GM23338 (cell line): ENCODE measurements at regions not wholly inside any gene's neighbourhood (a gene's known extent, or its start where the extent isn't known, plus 50 kb on each side); places are given as distances from the start of the nearest gene placed in this dataset.

ENCODE experiments used
- ATAC-seq: fragments of 200-7000 bp; cut with Tn5 transposase; 3 replicates; pipeline ENCODE4 v1.9.1; 2020
- DNase-seq: peaks from one replicate; pipeline ENCODE4 v3.0.0-alpha.2; 2015; ENCODE audit warnings: low spot score
- H2AFZ ChIP-seq: fragments of 200-600 bp; sonication (generic); 2 replicates; pipeline ENCODE4 v1.8.0; 2016; ENCODE audit warnings: antibody characterized with exemption, mild to moderate bottlenecking, moderate library complexity
- H3F3A ChIP-seq: fragments of 200-600 bp; sonication (generic); replicated peaks from 2 replicates; pipeline ENCODE4 v1.8.0; 2017; ENCODE audit warnings: antibody characterized with exemption, mixed run types, low read depth
- H3K27ac ChIP-seq: fragments of 200-600 bp; sonication (generic); 2 replicates; pipeline ENCODE4 v1.6.1; 2016; ENCODE audit warnings: low read depth
- H3K27me3 ChIP-seq: fragments of 200-600 bp; sonication (generic); 2 replicates; pipeline ENCODE4 v1.8.0; 2016; ENCODE audit warnings: mild to moderate bottlenecking, mixed run types, moderate library complexity; ENCODE audit not compliant: insufficient read depth
- H3K36me3 ChIP-seq: fragments of 200-600 bp; sonication (generic); 2 replicates; pipeline ENCODE4 v1.8.0; 2016; ENCODE audit warnings: mild to moderate bottlenecking; ENCODE audit not compliant: insufficient read depth
- H3K4me1 ChIP-seq: fragments of 200-600 bp; sonication (generic); 2 replicates; pipeline ENCODE4 v1.8.0; 2016; ENCODE audit warnings: mild to moderate bottlenecking, moderate library complexity; ENCODE audit not compliant: insufficient read depth
- H3K4me2 ChIP-seq: fragments of 200-600 bp; sonication (generic); 2 replicates; pipeline ENCODE4 v1.7.1; 2017; ENCODE audit warnings: mixed run types
- H3K4me3 ChIP-seq: fragments of 200-600 bp; sonication (generic); 2 replicates; pipeline ENCODE4 v1.6.1; 2016; ENCODE audit warnings: mixed run types
- H3K79me2 ChIP-seq: fragments of 200-600 bp; sonication (generic); replicated peaks from 2 replicates; pipeline ENCODE4 v1.8.0; 2017; ENCODE audit warnings: mild to moderate bottlenecking; ENCODE audit not compliant: insufficient read depth
- H3K9me2 ChIP-seq: fragments of 200-600 bp; sonication (generic); 2 replicates; pipeline ENCODE4 v1.8.0; 2017; ENCODE audit not compliant: insufficient read depth
- H4K20me1 ChIP-seq: fragments of 200-600 bp; sonication (generic); replicated peaks from 2 replicates; pipeline ENCODE4 v1.8.0; 2017; ENCODE audit warnings: mild to moderate bottlenecking; ENCODE audit not compliant: insufficient read depth
- H3K27ac Mint-ChIP-seq: 2 replicates; pipeline ENCODE4 v1.8.0; 2020; ENCODE audit warnings: inconsistent platforms, mild to moderate bottlenecking, moderate library complexity, mixed read lengths
- H3K27me3 Mint-ChIP-seq: 3 replicates; pipeline ENCODE4 v1.8.0; 2022; ENCODE audit warnings: low read depth, mild to moderate bottlenecking, moderate library complexity, mixed read lengths, inconsistent platforms; ENCODE audit not compliant: insufficient read depth, poor library complexity
- H3K36me3 Mint-ChIP-seq: 3 replicates; pipeline ENCODE4 v1.8.0; 2021; ENCODE audit warnings: low read depth, mild to moderate bottlenecking, inconsistent platforms, moderate library complexity, mixed read lengths
- H3K4me1 Mint-ChIP-seq: 3 replicates; pipeline ENCODE4 v1.8.0; 2020; ENCODE audit warnings: mild to moderate bottlenecking, inconsistent platforms, mixed read lengths
- H3K4me3 Mint-ChIP-seq: 3 replicates; pipeline ENCODE4 v1.8.0; 2021; ENCODE audit warnings: moderate library complexity, mild to moderate bottlenecking, inconsistent platforms, mixed read lengths
- H3K9me3 Mint-ChIP-seq: 3 replicates; pipeline ENCODE4 v1.8.0; 2020; ENCODE audit warnings: moderate library complexity, mild to moderate bottlenecking, inconsistent platforms, mixed read lengths
- CREB1 ChIP-seq: fragments of 250-450 bp; sonication (Bioruptor Pico); IDR thresholded peaks from 2 replicates; pipeline ENCODE4 v1.5.0; 2020; ENCODE audit warnings: low read depth, mild to moderate bottlenecking, moderate library complexity
- EZH2 ChIP-seq: fragments of 200-600 bp; sonication (generic); IDR thresholded peaks from one replicate; pipeline ENCODE4 v1.8.0; 2017; ENCODE audit warnings: antibody characterized with exemption, mild to moderate bottlenecking, low read depth; ENCODE audit not compliant: unreplicated experiment
- EZH2phosphoT487 ChIP-seq: fragments of 200-600 bp; sonication (generic); IDR thresholded peaks from one replicate; pipeline ENCODE4 v1.8.1; 2018; ENCODE audit warnings: antibody characterized with exemption; ENCODE audit not compliant: unreplicated experiment
- JUNB ChIP-seq: IDR thresholded peaks from one replicate; pipeline ENCODE4 v1.6.1; 2016; ENCODE audit warnings: antibody characterized with exemption; ENCODE audit not compliant: unreplicated experiment
- NANOG ChIP-seq: IDR thresholded peaks from 2 replicates; pipeline ENCODE4 v1.6.1; 2016; ENCODE audit warnings: antibody characterized with exemption, borderline replicate concordance
- POLR2AphosphoS5 ChIP-seq: IDR thresholded peaks from 2 replicates; pipeline ENCODE4 v1.6.1; 2016; ENCODE audit warnings: antibody characterized with exemption, low read depth
- STAT1 ChIP-seq: IDR thresholded peaks from one replicate; pipeline ENCODE4 v1.6.1; 2016; ENCODE audit warnings: antibody characterized with exemption; ENCODE audit not compliant: unreplicated experiment
- ZNF114 ChIP-seq: fragments of 250-450 bp; sonication (Bioruptor Pico); IDR thresholded peaks from 2 replicates; pipeline ENCODE4 v1.5.0; 2020; ENCODE audit warnings: mild to moderate bottlenecking, moderate library complexity
- ZNF331 ChIP-seq: fragments of 250-450 bp; sonication (Bioruptor Pico); IDR thresholded peaks from 2 replicates; pipeline ENCODE4 v1.5.0; 2020; ENCODE audit warnings: low read depth, mild to moderate bottlenecking, moderate library complexity
- TF ChIP-seq, protein P1 (sequence below): IDR thresholded peaks from 2 replicates; pipeline ENCODE4 v1.6.1; 2016; ENCODE audit warnings: antibody characterized with exemption
- TF ChIP-seq, protein P2 (sequence below): IDR thresholded peaks from one replicate; pipeline ENCODE4 v1.6.1; 2018; ENCODE audit warnings: antibody characterized with exemption; ENCODE audit not compliant: unreplicated experiment
- TF ChIP-seq, protein P3 (sequence below): fragments of 250-450 bp; sonication (Bioruptor Pico); IDR thresholded peaks from 2 replicates; pipeline ENCODE4 v1.5.0; 2020; ENCODE audit warnings: mild to moderate bottlenecking, moderate library complexity
- TF ChIP-seq, protein P4 (sequence below), 2 experiments: fragments of 200-600 bp in 1 of 2; sonication (generic) in 1 of 2; conservative IDR thresholded peaks; 2 replicates each; pipeline versions ENCODE4 v1.5.1 to v1.6.1; 2016 to 2017; ENCODE audit warnings: antibody characterized with exemption in 2 of 2, low read depth in 2 of 2, mild to moderate bottlenecking in 2 of 2, moderate library complexity in 1 of 2

DNA sequence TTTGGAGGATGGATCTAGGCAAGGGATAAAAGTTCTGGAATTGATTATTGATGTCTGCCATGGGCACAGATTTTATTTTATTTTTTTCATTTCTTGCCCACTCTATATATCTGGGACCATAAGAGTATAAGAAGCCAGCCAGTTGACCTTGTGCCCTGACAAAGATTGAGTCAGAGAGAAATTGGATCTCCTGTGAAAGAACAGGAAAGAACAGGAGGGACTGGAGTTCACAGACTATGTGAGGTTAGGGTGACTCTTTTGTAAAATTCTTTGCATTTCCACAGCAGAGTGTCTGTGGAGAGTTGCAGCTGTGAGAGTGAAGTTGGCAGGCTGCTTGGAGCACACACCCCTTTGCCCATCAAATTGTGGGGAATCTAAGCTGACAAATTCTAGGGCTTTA lies 358.4 kb upstream of the TBX3 start:
- ATAC-seq = no peak
- no peak overlapping the region for H3K4me3 ChIP-seq
- H3K79me2 ChIP-seq = no peaks in the 10 kb centered on the region
- H3K27me3 ChIP-seq = no peaks in the 10 kb centered on the region
- no peak for TF ChIP-seq ZNF114
- no peak for TF ChIP-seq STAT1
- TF ChIP-seq, protein P1, sequence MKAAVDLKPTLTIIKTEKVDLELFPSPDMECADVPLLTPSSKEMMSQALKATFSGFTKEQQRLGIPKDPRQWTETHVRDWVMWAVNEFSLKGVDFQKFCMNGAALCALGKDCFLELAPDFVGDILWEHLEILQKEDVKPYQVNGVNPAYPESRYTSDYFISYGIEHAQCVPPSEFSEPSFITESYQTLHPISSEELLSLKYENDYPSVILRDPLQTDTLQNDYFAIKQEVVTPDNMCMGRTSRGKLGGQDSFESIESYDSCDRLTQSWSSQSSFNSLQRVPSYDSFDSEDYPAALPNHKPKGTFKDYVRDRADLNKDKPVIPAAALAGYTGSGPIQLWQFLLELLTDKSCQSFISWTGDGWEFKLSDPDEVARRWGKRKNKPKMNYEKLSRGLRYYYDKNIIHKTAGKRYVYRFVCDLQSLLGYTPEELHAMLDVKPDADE = no peak
- no peak for TF ChIP-seq NANOG
- no peak for TF ChIP-seq ZNF331 (CRISPR knock-in tag)
- TF ChIP-seq, protein P2, sequence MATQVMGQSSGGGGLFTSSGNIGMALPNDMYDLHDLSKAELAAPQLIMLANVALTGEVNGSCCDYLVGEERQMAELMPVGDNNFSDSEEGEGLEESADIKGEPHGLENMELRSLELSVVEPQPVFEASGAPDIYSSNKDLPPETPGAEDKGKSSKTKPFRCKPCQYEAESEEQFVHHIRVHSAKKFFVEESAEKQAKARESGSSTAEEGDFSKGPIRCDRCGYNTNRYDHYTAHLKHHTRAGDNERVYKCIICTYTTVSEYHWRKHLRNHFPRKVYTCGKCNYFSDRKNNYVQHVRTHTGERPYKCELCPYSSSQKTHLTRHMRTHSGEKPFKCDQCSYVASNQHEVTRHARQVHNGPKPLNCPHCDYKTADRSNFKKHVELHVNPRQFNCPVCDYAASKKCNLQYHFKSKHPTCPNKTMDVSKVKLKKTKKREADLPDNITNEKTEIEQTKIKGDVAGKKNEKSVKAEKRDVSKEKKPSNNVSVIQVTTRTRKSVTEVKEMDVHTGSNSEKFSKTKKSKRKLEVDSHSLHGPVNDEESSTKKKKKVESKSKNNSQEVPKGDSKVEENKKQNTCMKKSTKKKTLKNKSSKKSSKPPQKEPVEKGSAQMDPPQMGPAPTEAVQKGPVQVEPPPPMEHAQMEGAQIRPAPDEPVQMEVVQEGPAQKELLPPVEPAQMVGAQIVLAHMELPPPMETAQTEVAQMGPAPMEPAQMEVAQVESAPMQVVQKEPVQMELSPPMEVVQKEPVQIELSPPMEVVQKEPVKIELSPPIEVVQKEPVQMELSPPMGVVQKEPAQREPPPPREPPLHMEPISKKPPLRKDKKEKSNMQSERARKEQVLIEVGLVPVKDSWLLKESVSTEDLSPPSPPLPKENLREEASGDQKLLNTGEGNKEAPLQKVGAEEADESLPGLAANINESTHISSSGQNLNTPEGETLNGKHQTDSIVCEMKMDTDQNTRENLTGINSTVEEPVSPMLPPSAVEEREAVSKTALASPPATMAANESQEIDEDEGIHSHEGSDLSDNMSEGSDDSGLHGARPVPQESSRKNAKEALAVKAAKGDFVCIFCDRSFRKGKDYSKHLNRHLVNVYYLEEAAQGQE = no peak
- TF ChIP-seq, protein P3, sequence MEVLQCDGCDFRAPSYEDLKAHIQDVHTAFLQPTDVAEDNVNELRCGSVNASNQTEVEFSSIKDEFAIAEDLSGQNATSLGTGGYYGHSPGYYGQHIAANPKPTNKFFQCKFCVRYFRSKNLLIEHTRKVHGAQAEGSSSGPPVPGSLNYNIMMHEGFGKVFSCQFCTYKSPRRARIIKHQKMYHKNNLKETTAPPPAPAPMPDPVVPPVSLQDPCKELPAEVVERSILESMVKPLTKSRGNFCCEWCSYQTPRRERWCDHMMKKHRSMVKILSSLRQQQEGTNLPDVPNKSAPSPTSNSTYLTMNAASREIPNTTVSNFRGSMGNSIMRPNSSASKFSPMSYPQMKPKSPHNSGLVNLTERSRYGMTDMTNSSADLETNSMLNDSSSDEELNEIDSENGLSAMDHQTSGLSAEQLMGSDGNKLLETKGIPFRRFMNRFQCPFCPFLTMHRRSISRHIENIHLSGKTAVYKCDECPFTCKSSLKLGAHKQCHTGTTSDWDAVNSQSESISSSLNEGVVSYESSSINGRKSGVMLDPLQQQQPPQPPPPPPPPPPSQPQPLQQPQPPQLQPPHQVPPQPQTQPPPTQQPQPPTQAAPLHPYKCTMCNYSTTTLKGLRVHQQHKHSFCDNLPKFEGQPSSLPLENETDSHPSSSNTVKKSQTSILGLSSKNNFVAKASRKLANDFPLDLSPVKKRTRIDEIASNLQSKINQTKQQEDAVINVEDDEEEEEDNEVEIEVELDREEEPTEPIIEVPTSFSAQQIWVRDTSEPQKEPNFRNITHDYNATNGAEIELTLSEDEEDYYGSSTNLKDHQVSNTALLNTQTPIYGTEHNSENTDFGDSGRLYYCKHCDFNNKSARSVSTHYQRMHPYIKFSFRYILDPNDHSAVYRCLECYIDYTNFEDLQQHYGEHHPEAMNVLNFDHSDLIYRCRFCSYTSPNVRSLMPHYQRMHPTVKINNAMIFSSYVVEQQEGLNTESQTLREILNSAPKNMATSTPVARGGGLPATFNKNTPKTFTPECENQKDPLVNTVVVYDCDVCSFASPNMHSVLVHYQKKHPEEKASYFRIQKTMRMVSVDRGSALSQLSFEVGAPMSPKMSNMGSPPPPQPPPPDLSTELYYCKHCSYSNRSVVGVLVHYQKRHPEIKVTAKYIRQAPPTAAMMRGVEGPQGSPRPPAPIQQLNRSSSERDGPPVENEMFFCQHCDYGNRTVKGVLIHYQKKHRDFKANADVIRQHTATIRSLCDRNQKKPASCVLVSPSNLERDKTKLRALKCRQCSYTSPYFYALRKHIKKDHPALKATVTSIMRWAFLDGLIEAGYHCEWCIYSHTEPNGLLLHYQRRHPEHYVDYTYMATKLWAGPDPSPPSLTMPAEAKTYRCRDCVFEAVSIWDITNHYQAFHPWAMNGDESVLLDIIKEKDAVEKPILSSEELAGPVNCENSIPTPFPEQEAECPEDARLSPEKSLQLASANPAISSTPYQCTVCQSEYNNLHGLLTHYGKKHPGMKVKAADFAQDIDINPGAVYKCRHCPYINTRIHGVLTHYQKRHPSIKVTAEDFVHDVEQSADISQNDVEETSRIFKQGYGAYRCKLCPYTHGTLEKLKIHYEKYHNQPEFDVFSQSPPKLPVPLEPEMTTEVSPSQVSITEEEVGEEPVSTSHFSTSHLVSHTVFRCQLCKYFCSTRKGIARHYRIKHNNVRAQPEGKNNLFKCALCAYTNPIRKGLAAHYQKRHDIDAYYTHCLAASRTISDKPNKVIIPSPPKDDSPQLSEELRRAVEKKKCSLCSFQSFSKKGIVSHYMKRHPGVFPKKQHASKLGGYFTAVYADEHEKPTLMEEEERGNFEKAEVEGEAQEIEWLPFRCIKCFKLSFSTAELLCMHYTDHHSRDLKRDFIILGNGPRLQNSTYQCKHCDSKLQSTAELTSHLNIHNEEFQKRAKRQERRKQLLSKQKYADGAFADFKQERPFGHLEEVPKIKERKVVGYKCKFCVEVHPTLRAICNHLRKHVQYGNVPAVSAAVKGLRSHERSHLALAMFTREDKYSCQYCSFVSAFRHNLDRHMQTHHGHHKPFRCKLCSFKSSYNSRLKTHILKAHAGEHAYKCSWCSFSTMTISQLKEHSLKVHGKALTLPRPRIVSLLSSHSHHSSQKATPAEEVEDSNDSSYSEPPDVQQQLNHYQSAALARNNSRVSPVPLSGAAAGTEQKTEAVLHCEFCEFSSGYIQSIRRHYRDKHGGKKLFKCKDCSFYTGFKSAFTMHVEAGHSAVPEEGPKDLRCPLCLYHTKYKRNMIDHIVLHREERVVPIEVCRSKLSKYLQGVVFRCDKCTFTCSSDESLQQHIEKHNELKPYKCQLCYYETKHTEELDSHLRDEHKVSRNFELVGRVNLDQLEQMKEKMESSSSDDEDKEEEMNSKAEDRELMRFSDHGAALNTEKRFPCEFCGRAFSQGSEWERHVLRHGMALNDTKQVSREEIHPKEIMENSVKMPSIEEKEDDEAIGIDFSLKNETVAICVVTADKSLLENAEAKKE = no peak
- no peak for TF ChIP-seq EZH2
- TF ChIP-seq JUNB = no peak
- no peak for TF ChIP-seq EZH2phosphoT487
- TF ChIP-seq, protein P4, sequence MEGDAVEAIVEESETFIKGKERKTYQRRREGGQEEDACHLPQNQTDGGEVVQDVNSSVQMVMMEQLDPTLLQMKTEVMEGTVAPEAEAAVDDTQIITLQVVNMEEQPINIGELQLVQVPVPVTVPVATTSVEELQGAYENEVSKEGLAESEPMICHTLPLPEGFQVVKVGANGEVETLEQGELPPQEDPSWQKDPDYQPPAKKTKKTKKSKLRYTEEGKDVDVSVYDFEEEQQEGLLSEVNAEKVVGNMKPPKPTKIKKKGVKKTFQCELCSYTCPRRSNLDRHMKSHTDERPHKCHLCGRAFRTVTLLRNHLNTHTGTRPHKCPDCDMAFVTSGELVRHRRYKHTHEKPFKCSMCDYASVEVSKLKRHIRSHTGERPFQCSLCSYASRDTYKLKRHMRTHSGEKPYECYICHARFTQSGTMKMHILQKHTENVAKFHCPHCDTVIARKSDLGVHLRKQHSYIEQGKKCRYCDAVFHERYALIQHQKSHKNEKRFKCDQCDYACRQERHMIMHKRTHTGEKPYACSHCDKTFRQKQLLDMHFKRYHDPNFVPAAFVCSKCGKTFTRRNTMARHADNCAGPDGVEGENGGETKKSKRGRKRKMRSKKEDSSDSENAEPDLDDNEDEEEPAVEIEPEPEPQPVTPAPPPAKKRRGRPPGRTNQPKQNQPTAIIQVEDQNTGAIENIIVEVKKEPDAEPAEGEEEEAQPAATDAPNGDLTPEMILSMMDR (conservative IDR thresholded peaks at IDR 0.05; ENCODE audit: low read depth in 2 of 2) = no peak
- no peak for TF ChIP-seq POLR2AphosphoS5
- no peak for TF ChIP-seq CREB1
- no peak overlapping the region for H3K4me2 ChIP-seq
- no peaks in the 10 kb centered on the region for H3K36me3 Mint-ChIP-seq
- H2AFZ ChIP-seq = no peak overlapping the region
- H3K27ac Mint-ChIP-seq = no peak overlapping the region
- no peak overlapping the region for H3K4me3 Mint-ChIP-seq
- H3K9me3 Mint-ChIP-seq = no peaks in the 10 kb centered on the region
- H3F3A ChIP-seq = no peaks in the 10 kb centered on the region
- H3K4me1 Mint-ChIP-seq = peaks cover 3% of the 10 kb centered on the region; the same call in 1 of the 3 replicates
- no peak overlapping the region for H3K27ac ChIP-seq
- H3K27me3 Mint-ChIP-seq = peaks cover 1% of the 10 kb centered on the region
- H3K36me3 ChIP-seq = no peaks in the 10 kb centered on the region
- no peaks in the 10 kb centered on the region for H3K9me2 ChIP-seq
- no peak for DNase-seq
- H4K20me1 ChIP-seq = no peaks in the 10 kb centered on the region
- no peaks in the 10 kb centered on the region for H3K4me1 ChIP-seq
